ENCODE measurements at regions not wholly inside any gene's neighbourhood (a gene's known extent, or its start where the extent isn't known, plus 50 kb on each side); places are given as distances from the start of the nearest gene placed in this dataset.

DNA sequence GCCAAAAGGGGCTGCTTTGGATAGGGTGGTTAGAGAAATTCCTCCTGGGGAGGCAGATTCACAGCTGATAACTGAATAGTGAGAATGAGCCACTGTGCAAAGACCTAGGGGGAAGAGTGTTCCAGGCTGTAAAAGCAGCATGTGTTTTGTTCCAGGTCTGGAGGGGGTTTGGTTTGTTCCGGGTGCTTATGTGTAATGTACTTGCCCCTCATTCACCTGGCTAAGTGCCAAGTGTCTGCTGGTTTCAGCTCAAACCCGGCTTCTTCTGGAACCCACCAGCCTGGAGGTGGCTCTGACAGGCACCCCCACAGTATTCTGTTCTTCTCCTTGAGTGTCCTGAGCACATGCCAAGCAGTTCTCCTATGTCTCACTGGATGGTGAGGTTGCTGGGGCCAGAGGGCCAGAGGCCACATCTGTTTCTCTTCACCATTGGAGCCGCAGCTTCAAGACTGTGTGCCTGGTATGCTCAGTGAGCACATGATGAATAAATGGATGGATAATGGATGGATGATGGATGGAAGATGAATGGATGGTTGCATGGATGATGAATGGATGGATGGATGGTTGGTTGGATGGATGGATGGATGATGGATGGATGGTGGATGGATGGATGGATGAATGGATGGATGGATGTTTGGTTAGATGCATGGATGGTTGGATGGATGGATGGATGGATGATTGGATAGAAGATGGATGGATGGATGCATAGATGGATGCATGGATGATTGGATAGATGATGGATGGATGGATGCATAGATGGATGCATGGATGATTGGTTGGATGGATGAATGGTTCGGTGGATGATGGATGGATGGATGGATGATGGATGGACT, 227.6 kb downstream of the BMP7 start:
- Mint-ChIP-seq H3K4me1 (ENCODE audit: low read depth) (no peaks in the 10 kb centered on the region), H3K9me3 (peaks cover 4% of the 10 kb centered on the region), H3K4me3 (no peak overlapping the region), H3K36me3 (ENCODE audit: low read depth) (no peaks in the 10 kb centered on the region), H3K27ac (no peak overlapping the region), H3K27me3 (ENCODE audit: low read depth) (no peaks in the 10 kb centered on the region)

DNA sequence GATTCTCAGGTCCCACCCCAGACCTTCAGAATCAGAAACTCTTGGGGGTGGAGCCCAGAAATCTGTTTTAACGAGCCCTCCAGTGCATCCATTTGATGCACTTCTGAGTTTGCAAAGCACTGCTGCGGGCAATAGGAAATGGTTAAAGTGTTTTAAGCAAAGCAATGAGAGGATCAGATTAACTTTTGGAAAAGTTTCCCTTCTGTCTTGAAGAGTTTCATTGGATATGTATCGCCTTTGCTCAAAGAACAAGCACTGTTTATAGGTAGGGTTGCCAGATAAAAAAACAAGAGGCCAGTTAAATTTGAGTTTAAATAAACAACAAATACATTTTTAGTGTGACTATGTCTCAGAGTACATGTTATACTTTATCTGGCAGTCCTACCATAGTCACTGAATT, 226.0 kb downstream of the BMP7 start:
- Mint-ChIP-seq H3K9me3 (no peaks in the 10 kb centered on the region), H3K27me3 (ENCODE audit: low read depth) (no peaks in the 10 kb centered on the region), H3K27ac (no peak overlapping the region), H3K4me1 (ENCODE audit: low read depth) (no peaks in the 10 kb centered on the region), H3K4me3 (no peak overlapping the region), H3K36me3 (ENCODE audit: low read depth) (no peaks in the 10 kb centered on the region)

DNA sequence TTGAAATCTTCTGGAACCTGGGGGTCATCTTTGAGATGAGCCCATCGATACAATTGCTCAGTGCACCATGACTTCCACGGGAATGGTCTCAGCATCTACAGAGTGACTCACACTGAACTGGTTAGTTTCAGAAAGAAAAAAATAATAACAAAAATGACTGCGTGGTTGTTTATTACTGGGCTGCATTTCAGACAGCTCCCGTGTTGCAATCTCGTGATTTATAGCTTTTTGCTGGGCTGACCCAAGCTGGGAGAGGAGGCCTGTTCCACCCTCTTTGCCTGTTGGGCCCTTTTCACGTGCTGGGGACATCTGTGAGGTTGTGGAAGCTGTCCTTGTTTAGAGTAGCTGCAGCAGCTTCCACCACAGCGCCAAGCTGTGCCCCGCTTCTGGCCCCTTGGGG, 225.5 kb downstream of the BMP7 start:
- Mint-ChIP-seq H3K4me1 (ENCODE audit: low read depth) (no peaks in the 10 kb centered on the region), H3K36me3 (ENCODE audit: low read depth) (no peaks in the 10 kb centered on the region)

DNA sequence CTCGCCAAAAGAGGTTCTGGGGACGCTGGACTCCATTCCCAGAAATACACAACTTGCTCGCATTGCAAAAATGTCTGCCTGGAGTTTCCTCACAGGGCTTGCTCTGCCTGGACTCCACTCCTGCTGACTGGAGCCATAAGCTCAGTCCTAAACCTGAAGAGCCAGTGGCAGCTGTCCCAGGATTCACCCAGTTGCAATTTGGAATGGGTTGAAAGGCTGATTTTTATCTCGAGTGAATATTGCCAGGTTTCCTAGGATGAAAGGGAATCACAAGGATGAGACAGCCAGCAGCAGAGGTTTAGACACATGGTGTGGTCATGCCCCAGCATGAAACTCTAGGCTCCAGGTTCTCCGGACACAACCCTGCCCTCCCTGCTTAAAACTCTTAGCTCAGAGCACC, 223.3 kb downstream of the BMP7 start:
- H3K4me3 Mint-ChIP-seq, result no peak overlapping the region
- H3K9me3 Mint-ChIP-seq, result no peaks in the 10 kb centered on the region
- H3K36me3 Mint-ChIP-seq (ENCODE audit: low read depth), result no peaks in the 10 kb centered on the region
- H3K27ac Mint-ChIP-seq, result no peak overlapping the region
- no peaks in the 10 kb centered on the region for H3K4me1 Mint-ChIP-seq (ENCODE audit: low read depth)
- no peaks in the 10 kb centered on the region for H3K27me3 Mint-ChIP-seq (ENCODE audit: low read depth)

More for the DNA sequence above, 225.5 kb downstream of the BMP7 start:
- Mint-ChIP-seq H3K9me3 (no peaks in the 10 kb centered on the region), H3K27ac (no peak overlapping the region), H3K27me3 (ENCODE audit: low read depth) (no peaks in the 10 kb centered on the region), H3K4me3 (no peak overlapping the region)

DNA sequence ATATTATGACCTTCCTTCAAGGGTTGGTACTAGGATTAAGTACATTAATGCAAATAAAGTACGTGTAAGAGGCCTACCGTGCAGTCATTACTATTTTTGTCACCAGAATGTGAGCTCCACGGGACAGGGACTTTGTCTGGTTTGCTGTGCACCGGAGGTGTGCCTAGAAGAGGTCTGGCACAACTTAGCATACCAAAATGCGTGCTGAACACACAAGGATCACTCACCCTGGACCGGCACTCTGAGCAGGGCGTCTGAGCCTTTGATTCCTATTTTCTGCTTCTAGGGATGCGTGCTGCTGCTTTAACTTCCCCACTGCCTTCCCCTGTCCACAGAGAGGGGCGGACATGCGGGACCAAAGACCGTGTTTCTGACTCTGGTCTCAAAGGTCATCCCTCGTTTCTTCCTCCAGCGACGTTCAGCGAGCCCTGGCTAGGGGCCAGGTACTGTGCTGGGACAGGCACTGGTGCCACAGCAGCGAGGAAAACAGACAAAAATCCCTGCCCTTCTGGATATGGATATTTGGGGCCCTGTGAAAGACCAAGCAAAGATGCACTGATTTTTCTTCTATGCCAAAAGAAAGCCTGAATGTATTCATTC, 222.7 kb downstream of the BMP7 start:
- Mint-ChIP-seq H3K27me3 (ENCODE audit: low read depth) (no peaks in the 10 kb centered on the region), H3K36me3 (ENCODE audit: low read depth) (no peaks in the 10 kb centered on the region), H3K4me1 (ENCODE audit: low read depth) (no peaks in the 10 kb centered on the region), H3K9me3 (no peaks in the 10 kb centered on the region), H3K4me3 (no peak overlapping the region), H3K27ac (no peak overlapping the region)

DNA sequence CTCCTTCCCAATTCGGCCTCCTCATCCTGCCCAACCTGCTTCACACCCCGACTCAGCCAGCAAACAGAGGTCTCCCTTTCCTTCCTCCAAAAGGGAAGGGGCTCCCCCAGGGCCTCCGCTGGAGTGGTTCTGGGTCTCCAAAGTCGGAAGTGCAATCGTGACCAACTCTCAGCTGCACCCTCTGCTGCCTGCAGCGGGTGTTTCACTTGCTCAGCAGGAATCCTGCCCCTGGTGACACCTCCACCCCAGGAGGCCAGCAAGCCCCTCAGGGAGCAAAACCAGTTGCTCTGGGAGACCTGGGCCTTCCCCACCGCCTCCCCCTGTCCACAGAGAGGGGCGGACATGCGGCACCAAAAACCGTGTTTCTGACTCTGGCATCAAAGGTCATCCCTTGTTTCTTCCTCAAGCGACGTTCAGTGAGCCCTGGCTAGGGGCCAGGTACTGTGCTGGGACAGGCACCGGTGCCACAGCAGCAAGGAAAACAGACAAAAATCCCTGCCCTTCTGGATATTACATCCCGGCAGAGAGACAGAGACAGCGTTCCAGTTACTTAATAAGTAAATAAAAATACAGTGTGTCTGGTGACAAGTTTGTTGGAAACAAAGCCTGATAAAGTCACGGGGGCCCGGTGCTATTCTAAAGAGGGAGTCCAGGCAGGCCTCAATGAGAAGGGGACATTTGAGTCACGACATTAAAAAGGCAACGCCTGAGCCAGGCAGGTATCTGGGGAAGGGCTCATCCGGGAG, 219.0 kb downstream of the BMP7 start:
- no peak overlapping the region for H3K4me3 Mint-ChIP-seq
- H3K9me3 Mint-ChIP-seq, result no peaks in the 10 kb centered on the region
- no peaks in the 10 kb centered on the region for H3K36me3 Mint-ChIP-seq (ENCODE audit: low read depth)
- no peak overlapping the region for H3K27ac Mint-ChIP-seq
- no peaks in the 10 kb centered on the region for H3K27me3 Mint-ChIP-seq (ENCODE audit: low read depth)
- H3K4me1 Mint-ChIP-seq (ENCODE audit: low read depth), result no peaks in the 10 kb centered on the region

DNA sequence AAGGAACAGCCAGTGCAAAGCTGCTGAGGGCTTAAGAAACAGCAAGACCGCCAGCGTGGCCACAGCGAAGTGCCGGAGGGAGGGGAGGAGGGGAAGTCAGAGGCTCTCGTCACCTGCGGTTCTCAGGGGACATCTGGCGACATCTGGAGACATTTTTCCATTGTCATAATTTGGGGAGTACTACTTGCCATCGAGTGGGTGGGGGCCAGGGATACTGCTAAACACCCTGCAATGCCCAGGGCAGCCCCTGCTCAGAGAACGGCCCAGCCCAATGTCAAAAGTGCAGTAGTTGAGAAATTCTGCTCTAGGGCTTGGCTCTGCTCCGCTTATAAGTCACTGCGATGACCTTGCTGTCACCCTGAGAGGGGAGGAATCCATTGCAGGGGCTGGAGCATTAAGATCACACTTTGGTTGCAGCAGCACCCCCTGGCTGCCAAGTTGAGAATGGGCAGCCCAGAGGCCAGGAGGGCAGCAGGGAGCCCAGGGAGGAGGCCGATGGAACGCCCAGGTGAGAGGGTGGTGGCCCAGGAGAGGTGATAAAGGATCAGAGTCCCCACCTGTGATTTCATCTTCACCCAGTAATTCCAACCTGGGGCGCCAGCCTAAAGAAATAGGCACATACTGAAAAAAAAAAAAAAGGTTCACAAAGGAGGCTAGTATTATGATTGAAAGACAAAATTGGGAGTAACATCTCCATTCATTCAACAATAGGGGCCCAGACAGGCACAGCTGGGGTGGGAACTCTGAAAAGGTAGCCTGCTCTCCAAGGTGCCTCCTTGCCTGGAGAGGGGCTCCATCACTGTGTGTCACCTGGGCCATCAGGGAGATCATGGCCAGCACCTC, 218.2 kb downstream of the BMP7 start:
- no peak overlapping the region for H3K4me3 Mint-ChIP-seq
- no peaks in the 10 kb centered on the region for H3K36me3 Mint-ChIP-seq (ENCODE audit: low read depth)
- H3K9me3 Mint-ChIP-seq, result no peaks in the 10 kb centered on the region
- H3K4me1 Mint-ChIP-seq (ENCODE audit: low read depth), result no peaks in the 10 kb centered on the region
- H3K27ac Mint-ChIP-seq, result no peak overlapping the region
- H3K27me3 Mint-ChIP-seq (ENCODE audit: low read depth), result no peaks in the 10 kb centered on the region

DNA sequence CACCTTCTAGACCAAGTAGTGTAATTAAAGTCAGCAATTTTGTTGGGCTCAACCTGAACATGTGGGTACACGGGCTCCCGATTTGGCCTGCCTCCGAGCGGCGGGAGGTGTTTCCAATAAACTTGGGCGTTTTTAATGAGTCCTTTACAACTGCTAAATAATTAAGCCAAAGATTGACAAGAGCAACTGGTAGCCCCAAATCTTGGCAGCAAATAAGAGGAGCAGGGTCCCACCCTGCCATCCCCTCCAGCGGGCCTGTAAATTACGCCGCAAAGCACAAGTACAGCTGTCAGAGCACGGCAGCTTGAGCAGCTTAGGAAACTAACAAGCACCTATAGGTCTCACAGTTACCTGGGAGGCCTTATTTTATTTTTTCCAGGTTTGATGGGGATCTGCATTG, 217.1 kb downstream of the BMP7 start:
- Mint-ChIP-seq H3K27me3 (ENCODE audit: low read depth) (no peaks in the 10 kb centered on the region), H3K36me3 (ENCODE audit: low read depth) (no peaks in the 10 kb centered on the region), H3K9me3 (no peaks in the 10 kb centered on the region), H3K4me1 (ENCODE audit: low read depth) (no peaks in the 10 kb centered on the region), H3K4me3 (no peak overlapping the region), H3K27ac (no peak overlapping the region)

DNA sequence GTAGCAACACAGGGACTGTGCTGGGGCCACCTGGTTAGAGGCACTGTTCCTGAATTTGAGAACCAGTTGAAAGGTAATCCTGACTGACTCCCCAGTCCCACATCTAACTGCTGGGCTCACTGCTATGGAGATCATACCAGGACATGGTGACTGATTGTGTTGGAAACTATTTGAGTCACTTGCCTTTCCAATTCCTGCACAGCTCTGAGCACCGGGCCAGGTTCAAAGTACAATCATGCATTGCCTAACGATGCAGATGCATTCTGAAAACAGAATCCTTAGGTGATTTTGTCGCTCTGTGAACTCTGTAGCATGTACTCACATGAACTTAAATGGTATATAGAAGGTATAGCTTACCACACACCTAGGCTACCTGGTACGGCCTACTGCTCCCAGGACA, 215.3 kb downstream of the BMP7 start:
- no peak overlapping the region for H3K4me3 Mint-ChIP-seq
- H3K36me3 Mint-ChIP-seq (ENCODE audit: low read depth), result no peaks in the 10 kb centered on the region
- no peaks in the 10 kb centered on the region for H3K27me3 Mint-ChIP-seq (ENCODE audit: low read depth)
- no peaks in the 10 kb centered on the region for H3K9me3 Mint-ChIP-seq
- H3K27ac Mint-ChIP-seq, result no peak overlapping the region
- H3K4me1 Mint-ChIP-seq (ENCODE audit: low read depth), result no peaks in the 10 kb centered on the region

DNA sequence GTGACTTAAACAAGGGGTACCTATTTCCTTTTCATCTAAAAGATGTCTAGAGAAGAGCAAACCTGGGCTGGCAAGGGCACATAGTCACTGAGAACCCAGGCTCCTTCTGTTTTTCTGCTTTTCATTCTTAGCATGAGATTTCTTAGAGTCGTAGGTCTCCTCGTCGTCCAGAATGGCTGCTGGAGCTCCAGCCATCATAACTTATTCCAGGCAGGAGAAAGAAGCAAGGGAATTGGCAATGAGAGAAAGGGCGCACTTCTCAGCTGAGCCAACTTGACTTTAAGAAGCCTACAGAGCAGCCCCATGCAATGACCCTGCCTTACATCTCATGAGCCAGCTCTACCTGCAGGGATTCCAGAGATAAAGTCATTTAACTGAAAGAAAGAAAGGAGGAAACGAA, 213.4 kb downstream of the BMP7 start:
- Mint-ChIP-seq H3K4me3 (no peak overlapping the region), H3K27ac (no peak overlapping the region), H3K9me3 (no peaks in the 10 kb centered on the region), H3K4me1 (ENCODE audit: low read depth) (no peaks in the 10 kb centered on the region), H3K27me3 (ENCODE audit: low read depth) (no peaks in the 10 kb centered on the region), H3K36me3 (ENCODE audit: low read depth) (no peaks in the 10 kb centered on the region)

DNA sequence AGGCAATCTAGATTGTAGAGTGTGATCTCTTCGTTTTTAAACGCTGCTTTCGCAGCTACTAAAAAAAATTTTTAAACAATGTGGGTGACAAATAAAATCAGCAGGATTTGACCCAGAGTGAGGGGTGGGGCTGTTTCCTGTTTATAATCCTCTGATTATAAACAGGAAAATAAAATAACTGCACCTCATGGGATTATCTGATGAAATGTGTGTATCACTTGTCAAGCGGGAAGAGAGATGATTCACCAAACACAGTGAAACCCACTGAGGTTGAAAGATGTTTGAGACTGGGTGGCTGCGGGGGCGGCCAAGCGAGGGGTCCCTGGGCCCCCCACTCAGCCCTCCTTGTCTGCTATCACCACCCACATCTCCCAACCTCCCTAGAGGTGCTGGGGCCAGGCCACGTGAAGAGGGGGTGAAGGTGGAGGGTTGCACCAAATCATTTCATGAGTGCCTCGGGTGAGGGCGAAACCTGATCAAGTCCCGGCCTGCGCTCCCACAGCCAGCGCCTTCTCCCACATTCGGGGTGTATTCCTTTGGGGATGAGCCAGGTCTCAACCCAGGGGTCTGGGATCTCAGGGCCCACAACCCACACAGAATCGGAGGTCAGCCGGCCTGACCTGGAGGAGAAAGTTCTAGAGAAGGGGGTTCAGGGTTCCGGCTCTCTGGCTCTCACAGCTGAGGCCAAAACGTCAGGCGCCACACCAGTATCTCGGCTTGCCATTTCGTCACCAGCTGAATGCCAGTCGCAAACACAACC, 212.5 kb downstream of the BMP7 start:
- Mint-ChIP-seq H3K4me3 (no peak overlapping the region), H3K27me3 (ENCODE audit: low read depth) (no peaks in the 10 kb centered on the region), H3K36me3 (ENCODE audit: low read depth) (no peaks in the 10 kb centered on the region), H3K27ac (no peak overlapping the region), H3K9me3 (no peaks in the 10 kb centered on the region), H3K4me1 (ENCODE audit: low read depth) (peaks cover 1% of the 10 kb centered on the region)

DNA sequence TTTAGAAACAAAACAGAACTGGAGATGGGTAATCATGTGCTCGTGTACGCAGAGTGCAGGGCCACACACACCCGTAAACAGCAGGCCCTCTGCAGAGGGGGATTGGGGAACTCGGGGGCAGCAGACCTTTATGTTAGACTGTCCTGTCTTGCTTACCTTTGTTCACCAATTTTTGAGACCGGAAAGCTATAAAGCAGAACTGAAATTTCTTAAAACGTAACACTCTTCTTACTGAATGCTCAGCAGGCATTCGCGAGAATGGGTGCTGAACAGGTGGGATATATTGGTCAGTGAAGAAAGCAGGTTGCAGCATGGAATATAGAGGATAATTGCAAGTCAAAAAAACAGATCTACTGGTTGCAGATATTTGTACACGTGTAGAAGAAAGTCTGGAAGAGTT, 211.1 kb downstream of the BMP7 start:
- Mint-ChIP-seq H3K27me3 (ENCODE audit: low read depth) (no peaks in the 10 kb centered on the region), H3K36me3 (ENCODE audit: low read depth) (no peaks in the 10 kb centered on the region), H3K4me3 (no peak overlapping the region), H3K9me3 (no peaks in the 10 kb centered on the region), H3K4me1 (ENCODE audit: low read depth) (peaks cover 6% of the 10 kb centered on the region), H3K27ac (no peak overlapping the region)

DNA sequence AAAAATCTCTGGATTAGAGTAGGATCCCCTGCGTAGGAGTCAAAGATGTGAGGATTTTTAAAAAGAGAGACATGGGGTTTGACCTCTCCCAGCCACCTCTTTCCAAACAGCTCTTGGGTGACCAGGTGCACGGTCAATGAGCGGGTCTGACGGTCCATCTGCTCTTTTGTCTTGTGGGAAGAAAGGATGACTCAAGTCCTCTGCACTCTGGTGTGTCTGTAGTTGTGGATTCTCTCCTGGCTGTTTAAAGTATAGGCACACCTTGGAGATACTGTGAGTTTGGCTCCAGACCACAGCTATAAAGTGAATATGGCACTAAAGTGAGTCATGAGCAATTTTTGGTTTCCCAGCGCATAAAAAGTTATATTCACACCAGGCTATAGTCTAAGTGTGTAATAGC, 209.8 kb downstream of the BMP7 start:
- Mint-ChIP-seq H3K9me3 (no peaks in the 10 kb centered on the region), H3K27ac (no peak overlapping the region), H3K36me3 (ENCODE audit: low read depth) (no peaks in the 10 kb centered on the region), H3K27me3 (ENCODE audit: low read depth) (no peaks in the 10 kb centered on the region), H3K4me1 (ENCODE audit: low read depth) (peaks cover 6% of the 10 kb centered on the region), H3K4me3 (no peak overlapping the region)

Data from T-helper 1 cell treated with Interleukin-12 subunit alpha and Interleukin-12 subunit beta and Interleukin-4 antibody, amounts not matched to agents 30 μg/mL and 1 μg/mL, for 36 hours (primary cell).